ENCODE measurements at regions not wholly inside any gene's neighbourhood (a gene's known extent, or its start where the extent isn't known, plus 50 kb on each side); places are given as distances from the start of the nearest gene placed in this dataset.

DNA sequence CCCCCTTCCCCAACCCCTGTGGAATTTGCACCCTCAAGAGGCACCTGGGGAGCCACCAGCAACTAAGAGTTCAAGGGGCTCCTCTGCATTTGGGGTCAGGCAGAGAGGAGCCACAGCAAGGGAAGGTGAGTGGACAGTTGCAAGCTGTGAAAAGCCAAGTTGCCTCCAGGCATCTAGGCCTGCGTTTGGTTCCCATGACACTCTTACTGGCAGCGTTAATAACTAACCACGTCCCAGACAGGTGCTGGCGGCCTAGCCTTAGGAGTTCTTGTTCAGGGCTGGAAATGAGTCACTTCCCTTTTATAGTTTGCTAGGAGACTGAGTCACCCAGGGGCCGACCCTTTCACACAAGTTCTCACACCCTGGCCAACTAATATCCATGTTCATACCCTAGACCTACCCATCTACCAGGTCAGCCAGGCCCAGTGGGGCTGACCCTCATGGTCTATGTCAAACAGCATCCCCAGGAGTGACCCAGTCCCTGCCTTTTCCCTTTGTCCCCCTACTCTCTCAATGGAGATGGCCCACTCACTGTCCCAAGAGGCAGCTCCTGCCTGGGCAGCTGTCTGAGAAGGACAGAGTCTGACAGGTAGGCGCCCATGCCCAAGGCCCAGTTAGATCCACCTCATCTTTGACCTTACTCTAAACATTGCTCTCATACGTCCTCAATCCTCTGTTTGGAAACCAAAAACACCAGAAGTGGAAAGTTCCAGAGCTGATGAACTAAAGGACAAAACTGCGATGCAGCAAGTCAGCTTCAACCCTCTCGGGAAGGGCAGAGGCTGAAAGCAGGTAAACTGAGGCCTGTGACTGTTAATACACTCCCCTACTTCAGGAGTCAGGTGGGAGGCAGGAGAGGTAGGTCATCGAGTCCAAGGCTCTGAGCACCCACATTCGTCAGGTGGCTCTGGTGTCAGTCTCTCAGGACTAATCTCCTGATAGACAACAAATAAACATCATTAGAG lies 300.6 kb downstream of the SOX9 start:
- TF ChIP-seq, protein P1, sequence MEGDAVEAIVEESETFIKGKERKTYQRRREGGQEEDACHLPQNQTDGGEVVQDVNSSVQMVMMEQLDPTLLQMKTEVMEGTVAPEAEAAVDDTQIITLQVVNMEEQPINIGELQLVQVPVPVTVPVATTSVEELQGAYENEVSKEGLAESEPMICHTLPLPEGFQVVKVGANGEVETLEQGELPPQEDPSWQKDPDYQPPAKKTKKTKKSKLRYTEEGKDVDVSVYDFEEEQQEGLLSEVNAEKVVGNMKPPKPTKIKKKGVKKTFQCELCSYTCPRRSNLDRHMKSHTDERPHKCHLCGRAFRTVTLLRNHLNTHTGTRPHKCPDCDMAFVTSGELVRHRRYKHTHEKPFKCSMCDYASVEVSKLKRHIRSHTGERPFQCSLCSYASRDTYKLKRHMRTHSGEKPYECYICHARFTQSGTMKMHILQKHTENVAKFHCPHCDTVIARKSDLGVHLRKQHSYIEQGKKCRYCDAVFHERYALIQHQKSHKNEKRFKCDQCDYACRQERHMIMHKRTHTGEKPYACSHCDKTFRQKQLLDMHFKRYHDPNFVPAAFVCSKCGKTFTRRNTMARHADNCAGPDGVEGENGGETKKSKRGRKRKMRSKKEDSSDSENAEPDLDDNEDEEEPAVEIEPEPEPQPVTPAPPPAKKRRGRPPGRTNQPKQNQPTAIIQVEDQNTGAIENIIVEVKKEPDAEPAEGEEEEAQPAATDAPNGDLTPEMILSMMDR (IDR thresholded peaks at IDR 0.05; ENCODE audit: low read length) = no peak
- TF ChIP-seq EZH2phosphoT487 (IDR thresholded peaks at IDR 0.05; ENCODE audit: low read length) = no peak
